ENCODE measurements at regions not wholly inside any gene's neighbourhood (a gene's known extent, or its start where the extent isn't known, plus 50 kb on each side); places are given as distances from the start of the nearest gene placed in this dataset.

GRCh38 chr5:93151896-93152295, 429.1 kb downstream of the NR2F1-AS1 start:
- WGBS, 2 donors: 61 to 73% methylated on average over 5 of the region's 5 CpGs
- Histone ChIP-seq H3K27ac (no peak overlapping the region), H3K9me3 (no peaks in the 10 kb centered on the region), H3K36me3 (no peaks in the 10 kb centered on the region), H3K4me3 (no peak overlapping the region), H3K27me3 (no peaks in the 10 kb centered on the region), H3K4me1 (no peaks in the 10 kb centered on the region)
- no peak for DNase-seq
- FAIRE-seq: no peak
- ATAC-seq: no peak
- intact Hi-C loops (cut with DNase I): no loop called here
- TF ChIP-seq, protein P1, sequence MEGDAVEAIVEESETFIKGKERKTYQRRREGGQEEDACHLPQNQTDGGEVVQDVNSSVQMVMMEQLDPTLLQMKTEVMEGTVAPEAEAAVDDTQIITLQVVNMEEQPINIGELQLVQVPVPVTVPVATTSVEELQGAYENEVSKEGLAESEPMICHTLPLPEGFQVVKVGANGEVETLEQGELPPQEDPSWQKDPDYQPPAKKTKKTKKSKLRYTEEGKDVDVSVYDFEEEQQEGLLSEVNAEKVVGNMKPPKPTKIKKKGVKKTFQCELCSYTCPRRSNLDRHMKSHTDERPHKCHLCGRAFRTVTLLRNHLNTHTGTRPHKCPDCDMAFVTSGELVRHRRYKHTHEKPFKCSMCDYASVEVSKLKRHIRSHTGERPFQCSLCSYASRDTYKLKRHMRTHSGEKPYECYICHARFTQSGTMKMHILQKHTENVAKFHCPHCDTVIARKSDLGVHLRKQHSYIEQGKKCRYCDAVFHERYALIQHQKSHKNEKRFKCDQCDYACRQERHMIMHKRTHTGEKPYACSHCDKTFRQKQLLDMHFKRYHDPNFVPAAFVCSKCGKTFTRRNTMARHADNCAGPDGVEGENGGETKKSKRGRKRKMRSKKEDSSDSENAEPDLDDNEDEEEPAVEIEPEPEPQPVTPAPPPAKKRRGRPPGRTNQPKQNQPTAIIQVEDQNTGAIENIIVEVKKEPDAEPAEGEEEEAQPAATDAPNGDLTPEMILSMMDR (IDR thresholded peaks at IDR 0.05): no peak

DNA sequence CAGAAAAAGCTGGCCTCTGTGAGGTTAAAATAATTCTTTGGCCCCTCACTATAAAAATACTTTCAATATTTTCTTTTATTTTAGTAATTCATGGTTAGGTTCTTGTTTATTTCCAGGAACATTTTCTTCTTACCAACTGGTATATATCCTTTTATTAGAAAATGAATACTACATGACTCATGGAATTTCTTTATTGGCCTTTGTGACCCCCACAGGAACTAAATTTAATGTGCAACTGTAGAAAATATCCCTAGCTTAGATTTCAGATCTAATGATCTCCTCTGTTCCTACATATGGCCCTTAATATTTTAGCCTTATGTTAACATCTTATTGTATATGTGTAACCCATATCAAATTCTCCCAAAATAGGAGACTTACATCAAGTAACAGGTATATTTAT, 429.9 kb downstream of the NR2F1-AS1 start:
- intact Hi-C loops (cut with DNase I): no loop called here
- Histone ChIP-seq H3K4me1 (no peaks in the 10 kb centered on the region), H3K36me3 (no peaks in the 10 kb centered on the region), H3K9me3 (no peaks in the 10 kb centered on the region), H3K27me3 (no peaks in the 10 kb centered on the region), H3K4me3 (no peak overlapping the region), H3K27ac (no peak overlapping the region)
- TF ChIP-seq, protein P1 (IDR thresholded peaks at IDR 0.05): no peak
- FAIRE-seq: no peak
- DNase-seq: no peak
- ATAC-seq: no peak

DNA sequence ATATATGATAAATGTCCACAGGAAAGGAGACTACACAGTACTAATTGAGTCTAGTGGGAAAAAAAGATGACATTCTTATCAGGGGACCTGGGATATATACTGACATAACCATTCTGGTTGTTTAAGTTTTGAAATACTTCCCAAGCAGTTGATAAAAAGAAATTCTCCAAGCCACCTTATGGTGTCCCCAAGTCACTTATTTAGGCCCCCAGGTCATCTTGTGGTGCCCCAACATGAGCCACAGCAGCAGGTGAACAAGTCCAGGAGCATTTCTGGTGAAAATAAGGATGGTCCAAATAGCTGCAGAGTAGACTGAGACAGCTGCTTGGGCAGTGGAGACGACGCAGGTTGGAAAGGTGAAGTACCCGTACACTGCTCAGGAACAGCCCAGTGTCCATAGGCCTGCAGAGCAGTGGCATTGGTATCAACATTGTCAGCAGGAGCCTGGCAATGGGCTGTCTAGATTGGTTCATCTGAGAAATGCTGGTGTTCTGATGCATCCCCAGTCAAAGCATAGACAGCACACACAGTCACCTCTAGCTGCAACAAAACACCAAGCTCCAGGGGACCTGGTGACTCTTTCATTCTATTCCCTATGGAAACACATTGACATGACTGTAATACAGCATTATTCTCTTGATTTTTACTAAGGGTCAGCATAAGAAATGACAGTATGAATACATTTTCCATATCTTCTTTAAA, 430.6 kb downstream of the NR2F1-AS1 start:
- ATAC-seq (no peak), FAIRE-seq (no peak), DNase-seq (no peak)
- WGBS, 2 donors: 92 to 95% methylated on average over 3 of the region's 3 CpGs
- no peaks in the 10 kb centered on the region for H3K27me3 ChIP-seq
- H3K4me1 ChIP-seq: no peaks in the 10 kb centered on the region
- TF ChIP-seq, protein P1 (IDR thresholded peaks at IDR 0.05): no peak
- no peaks in the 10 kb centered on the region for H3K9me3 ChIP-seq
- H3K4me3 ChIP-seq: no peak overlapping the region
- no peak overlapping the region for H3K27ac ChIP-seq
- H3K36me3 ChIP-seq: no peaks in the 10 kb centered on the region
- intact Hi-C loops (cut with DNase I): no loop called here

DNA sequence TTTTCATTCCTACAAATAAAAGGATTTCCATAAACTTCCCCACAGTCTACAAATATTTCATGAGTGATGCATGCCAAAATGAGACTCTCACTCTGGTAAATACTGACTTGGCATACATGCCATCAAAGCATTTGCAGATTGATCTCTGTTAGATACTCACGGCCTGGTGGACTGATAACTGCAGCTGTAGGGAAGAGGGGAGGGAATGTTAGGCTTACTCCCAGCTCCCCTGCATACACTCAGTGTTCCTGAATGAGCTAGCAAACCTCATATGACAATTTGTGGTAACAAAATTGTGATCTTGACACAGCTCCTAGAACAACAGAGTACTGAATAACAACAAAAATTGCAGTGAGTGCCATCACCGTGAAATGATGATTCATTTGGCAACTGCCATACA, 435.3 kb downstream of the NR2F1-AS1 start:
- H3K9me3 ChIP-seq: no peaks in the 10 kb centered on the region
- no peaks in the 10 kb centered on the region for H3K4me1 ChIP-seq
- H3K36me3 ChIP-seq: no peaks in the 10 kb centered on the region
- H3K4me3 ChIP-seq: no peak overlapping the region
- intact Hi-C loops (cut with DNase I): no loop called here
- H3K27ac ChIP-seq: no peak overlapping the region
- H3K27me3 ChIP-seq: no peaks in the 10 kb centered on the region
- 52 to 62% methylated on average over 2 of the region's 2 CpGs for WGBS, 2 donors
- ATAC-seq (no peak), DNase-seq (no peak), FAIRE-seq (no peak)
- TF ChIP-seq, protein P1 (IDR thresholded peaks at IDR 0.05): no peak

- H3K4me3 ChIP-seq: no peak overlapping the region
- intact Hi-C loops (cut with DNase I): no loop called here
- TF ChIP-seq, protein P1 (IDR thresholded peaks at IDR 0.05): no peak
- H3K4me1 ChIP-seq: no peaks in the 10 kb centered on the region
- 93 to 96% methylated on average over 19 of the region's 19 CpGs for WGBS, 2 donors
- H3K27ac ChIP-seq: no peak overlapping the region
- ATAC-seq (no peak), FAIRE-seq (no peak), DNase-seq (peak in 1 of 6 donors; percentile 37)
- H3K36me3 ChIP-seq: no peaks in the 10 kb centered on the region
- H3K9me3 ChIP-seq: no peaks in the 10 kb centered on the region
- no peaks in the 10 kb centered on the region for H3K27me3 ChIP-seq
Measured at GRCh38 chr5:93145019-93145418, 436.0 kb downstream of the NR2F1-AS1 start.
